GM12875 (cell line): ENCODE measurements at regions not wholly inside any gene's neighbourhood (a gene's known extent, or its start where the extent isn't known, plus 50 kb on each side); places are given as distances from the start of the nearest gene placed in this dataset.

Experiments used
- H3K4me3 ChIP-seq: one replicate; pipeline ENCODE4 v1.5.1; 2011; ENCODE audit warnings: low read depth, low read length, control low read depth
- TF ChIP-seq, protein P1 (sequence below): IDR thresholded peaks from 2 replicates; pipeline ENCODE4 v1.5.1; 2011; ENCODE audit warnings: low read depth, mild to moderate bottlenecking, control low read depth, inconsistent platforms, low read length, moderate library complexity, borderline replicate concordance; ENCODE audit not compliant: insufficient read depth

DNA sequence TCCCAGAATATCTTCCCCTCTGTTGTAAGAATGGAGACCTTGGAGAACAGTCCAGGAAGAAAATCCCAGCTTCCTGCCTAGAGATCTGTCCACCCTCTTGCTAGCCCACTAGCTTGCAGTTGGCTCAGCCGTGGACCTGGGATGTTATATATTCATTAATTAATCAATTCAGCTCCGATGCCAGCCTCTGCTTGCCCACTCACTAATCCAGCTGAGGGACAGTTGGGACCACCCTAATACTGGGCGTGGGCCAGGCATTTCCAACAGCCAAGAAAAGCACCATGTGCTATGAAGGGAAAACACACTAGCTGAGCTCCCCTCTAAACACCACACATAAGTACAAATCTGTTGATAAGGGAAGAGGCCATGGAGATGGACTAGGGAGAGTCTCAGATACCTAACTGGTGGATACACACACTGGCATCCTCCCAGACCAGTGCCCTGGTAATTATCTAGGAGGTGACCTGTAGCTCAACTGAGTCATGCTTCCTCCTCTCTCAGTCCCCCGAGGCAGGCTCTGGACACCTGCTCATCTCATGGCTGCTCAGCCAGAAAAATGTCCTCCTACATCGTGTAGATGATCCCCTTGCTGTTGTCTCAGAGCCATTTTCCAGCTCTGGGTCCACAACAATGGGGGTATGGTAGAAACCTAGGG is 78.9 kb downstream of the ANKRD60 start:
- TF ChIP-seq, protein P1, sequence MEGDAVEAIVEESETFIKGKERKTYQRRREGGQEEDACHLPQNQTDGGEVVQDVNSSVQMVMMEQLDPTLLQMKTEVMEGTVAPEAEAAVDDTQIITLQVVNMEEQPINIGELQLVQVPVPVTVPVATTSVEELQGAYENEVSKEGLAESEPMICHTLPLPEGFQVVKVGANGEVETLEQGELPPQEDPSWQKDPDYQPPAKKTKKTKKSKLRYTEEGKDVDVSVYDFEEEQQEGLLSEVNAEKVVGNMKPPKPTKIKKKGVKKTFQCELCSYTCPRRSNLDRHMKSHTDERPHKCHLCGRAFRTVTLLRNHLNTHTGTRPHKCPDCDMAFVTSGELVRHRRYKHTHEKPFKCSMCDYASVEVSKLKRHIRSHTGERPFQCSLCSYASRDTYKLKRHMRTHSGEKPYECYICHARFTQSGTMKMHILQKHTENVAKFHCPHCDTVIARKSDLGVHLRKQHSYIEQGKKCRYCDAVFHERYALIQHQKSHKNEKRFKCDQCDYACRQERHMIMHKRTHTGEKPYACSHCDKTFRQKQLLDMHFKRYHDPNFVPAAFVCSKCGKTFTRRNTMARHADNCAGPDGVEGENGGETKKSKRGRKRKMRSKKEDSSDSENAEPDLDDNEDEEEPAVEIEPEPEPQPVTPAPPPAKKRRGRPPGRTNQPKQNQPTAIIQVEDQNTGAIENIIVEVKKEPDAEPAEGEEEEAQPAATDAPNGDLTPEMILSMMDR: no peak
- H3K4me3 ChIP-seq: no peak overlapping the region

GRCh38 chr20:58148891-58149290 is 79.6 kb downstream of the ANKRD60 start:
- TF ChIP-seq, protein P1: no peak
- no peak overlapping the region for H3K4me3 ChIP-seq

DNA sequence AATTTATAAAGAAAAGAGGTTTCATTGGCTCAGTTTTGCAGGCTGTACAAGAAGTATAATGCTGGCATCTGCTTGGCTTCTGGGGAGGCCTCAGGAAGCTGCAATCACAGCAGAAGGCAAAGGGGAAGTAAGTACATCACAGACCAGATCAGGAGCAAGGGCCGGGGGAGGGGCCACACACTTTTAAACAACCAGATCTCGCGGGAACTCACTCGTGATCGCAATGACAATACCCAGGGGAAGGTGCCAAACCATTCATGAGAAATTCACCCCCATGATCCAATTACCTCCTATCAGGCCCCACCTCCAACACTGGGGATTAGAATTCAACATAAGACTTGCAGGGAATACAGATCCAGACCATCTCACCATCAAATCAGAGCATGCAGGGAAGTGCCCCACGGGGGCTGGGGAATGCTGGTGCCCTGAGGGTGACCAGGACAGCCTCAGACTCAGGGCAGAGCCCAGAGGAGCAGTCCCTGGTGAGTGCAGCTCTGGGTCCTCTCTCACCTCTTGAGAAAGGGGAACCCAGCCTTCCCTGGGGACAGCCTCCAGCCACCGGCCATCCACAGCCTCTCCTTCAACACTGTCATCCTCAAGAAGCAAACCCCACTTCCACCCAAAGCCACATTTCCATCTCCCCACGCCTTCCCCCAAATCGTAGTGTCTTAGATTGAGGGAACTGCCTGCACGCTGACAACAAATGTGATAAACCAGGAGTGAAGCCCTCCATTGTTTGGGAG is 80.7 kb downstream of the ANKRD60 start:
- TF ChIP-seq, protein P1: no peak
- H3K4me3 ChIP-seq: no peak overlapping the region

- H3K4me3 ChIP-seq: no peak overlapping the region
- TF ChIP-seq, protein P1: no peak
These were observed 81.7 kb downstream of the ANKRD60 start for GRCh38 chr20:58146746-58147140.

DNA sequence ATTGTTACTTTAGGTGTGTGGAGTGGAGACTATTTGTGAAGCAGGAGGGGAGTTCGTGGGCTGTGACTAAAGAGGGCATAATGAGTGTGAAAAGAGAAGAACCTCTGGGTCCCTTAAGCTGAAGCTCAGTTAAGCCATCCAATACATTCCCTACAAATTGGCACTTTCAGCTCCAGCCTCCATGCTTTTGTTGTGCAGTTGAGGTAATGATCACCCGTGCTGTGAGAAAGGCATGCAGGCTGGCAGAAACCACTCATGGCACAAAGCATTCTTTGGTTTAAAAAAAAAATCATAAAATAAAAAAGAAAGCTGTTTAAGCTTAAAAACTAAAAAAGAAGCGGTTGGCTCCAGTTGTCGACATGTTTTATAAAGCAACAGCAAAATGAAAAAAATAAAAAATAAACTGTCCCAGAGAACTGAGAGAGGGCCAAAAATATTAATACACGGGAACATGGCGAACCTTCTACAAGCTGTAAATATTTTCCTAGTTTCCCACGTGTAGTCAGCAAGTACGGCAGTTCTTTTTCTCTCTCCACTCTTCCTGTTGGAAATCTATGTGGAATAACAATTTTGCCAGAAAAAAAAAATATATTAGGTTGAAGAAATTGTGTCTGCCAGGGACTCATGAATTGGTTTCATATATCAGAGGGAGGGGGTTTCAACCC is 82.2 kb downstream of the ANKRD60 start:
- H3K4me3 ChIP-seq: no peak overlapping the region
- TF ChIP-seq, protein P1: no peak

DNA sequence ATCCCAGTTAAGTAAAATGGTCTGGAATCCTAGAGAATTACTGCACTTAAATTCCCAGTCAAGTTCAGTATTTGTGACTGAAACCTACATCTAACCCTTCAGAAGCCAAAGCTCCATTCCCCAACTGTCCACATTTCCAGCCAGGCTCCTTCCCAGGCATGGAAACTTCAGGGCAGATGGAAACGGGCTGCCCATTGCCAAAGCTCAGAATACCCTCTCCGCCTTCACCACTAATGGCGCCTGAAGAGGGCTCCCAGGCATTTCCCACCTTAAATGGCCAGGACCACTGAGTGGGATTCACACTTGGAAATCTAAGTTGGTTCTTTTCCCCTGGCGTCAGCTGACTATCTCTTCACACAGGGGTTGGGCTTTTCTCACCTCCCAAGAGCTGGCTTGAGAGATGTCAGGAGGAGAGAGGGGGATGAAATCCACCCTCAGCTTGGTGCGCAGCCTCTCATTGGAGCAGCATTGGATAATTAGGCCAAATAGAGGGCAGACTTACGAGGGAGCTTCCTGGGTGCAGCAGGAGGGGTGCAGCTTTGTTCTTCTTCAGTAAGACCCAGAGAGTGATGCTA is 82.9 kb downstream of the ANKRD60 start:
- TF ChIP-seq, protein P1: no peak
- no peak overlapping the region for H3K4me3 ChIP-seq
